Stimulated activated CD8-positive, alpha-beta memory T cell treated with anti-CD3 and anti-CD28 coated beads, Interleukin-4, amount 100 ng/mL, for 48 hours (primary cell): ENCODE measurements at regions not wholly inside any gene's neighbourhood (a gene's known extent, or its start where the extent isn't known, plus 50 kb on each side); places are given as distances from the start of the nearest gene placed in this dataset.
"Not testable (repeated sequence)": the region's sequence is repeated elsewhere in the genome, so short reads cannot be mapped to it uniquely, and the experiment has no call there.

Experiments
- DNase-seq: peaks from one replicate; pipeline ENCODE4 v3.0.0-alpha.2; 2020

DNA sequence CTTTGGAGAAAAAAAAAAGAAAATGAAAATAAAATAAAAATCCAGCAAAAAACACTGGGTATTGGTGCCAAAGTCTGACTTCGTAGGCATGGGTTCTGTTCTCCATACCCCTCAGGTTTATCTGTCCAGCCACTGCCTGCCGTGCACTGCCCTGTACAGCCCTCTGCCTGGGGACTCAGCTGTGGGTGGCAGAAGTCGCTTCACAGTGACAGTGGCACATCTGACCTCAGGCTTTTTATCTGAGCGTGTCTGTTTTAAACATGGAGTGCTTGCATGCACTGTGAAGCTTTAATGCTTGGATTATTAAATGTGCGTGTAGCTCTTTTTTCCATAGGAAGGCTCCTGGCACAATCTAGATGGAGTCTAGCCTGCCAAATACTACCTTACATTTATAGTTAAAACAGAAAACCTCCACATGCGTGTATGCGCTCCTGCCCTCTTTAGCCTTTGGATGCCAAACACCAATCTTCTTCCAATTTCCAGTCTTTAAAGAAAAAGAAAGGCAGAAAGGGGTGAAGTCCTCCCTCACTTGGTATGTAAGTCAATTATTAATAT lies 375.5 kb downstream of the UTRN start:
- DNase-seq, result no peak

DNA sequence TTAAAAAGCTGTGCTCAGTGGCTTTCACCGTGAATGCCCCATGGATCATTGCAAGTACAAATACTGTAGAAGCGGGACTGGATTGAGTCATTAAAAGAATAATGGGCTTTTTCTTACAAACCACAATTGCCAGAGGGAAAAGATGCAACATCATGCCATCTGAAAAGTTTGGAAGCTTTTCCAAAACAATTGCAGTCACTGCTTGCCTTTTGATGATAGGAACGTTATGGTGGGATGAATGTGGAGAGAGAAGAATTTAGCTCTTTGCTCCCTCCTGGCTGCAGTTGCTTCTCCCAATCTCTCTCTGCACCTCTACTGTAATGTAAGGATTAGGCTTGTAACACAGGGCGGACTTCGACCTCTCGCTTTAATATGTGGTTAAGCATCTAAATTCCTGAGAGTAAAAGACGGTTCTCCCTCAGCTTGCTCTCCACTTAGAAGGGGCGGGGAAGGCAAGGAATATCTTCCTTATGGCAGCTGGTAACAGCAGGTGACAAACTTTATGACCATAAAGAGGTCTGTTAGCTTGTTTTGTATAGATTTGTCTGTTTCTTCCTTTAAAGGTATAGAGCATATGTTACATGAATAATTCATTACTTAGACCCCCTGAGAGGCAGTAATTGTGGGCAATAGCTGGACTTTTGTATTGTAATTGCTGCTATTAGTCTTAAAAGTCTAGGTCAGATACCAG lies 376.1 kb downstream of the UTRN start:
- DNase-seq, result no peak

DNA sequence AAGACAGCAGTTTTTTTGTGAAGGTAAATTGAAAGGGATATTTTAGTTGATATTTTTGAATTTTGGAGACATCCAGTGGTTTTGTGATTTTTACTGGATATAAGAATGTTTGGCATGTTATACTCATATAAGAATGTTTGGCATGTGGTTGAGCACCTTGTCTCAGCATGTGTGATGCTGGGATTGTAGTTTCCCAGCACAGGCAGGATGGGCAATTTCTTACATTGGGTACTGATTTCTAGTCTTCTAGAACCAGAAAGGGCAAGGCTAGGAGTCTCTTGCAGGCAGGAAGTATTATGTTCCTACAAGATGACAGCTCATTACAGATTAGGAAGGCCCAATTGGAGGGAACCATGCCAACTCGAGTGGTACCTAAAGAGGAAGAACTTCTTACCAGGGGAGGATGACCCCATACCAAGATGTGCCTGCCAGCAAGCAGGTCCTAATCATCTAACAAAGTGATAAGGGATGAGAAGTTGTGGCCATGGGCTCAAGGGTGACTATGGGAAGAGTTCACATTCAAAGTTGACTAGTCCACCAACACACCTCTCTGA lies 377.8 kb downstream of the UTRN start:
- no peak for DNase-seq

GRCh38 chr6:144664281-144664680 lies 379.1 kb downstream of the UTRN start:
- no peak for DNase-seq

DNA sequence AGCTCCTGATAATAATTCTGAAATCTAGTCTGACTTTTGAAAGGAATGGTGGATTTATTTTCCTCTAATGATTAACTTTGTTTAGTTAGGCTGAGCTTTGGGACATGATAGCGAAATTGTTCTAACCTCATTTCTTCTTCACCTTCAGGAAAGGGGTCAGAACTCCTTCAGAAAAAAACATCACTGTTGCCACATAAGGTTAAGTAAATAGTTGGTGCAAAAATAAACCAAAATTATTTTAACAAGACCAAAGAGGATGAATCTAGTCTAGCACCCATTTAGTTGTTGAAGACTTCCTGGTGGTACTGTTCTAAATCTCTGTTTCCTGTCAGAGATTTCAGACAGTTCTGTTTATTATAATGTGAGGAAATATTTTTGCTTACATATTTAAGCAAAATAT lies 379.8 kb downstream of the UTRN start:
- no peak for DNase-seq

GRCh38 chr6:144665932-144666450 lies 380.9 kb downstream of the UTRN start:
- no peak for DNase-seq

- no peak for DNase-seq
Measured at GRCh38 chr6:144666781-144667180, 381.6 kb downstream of the UTRN start.

DNA sequence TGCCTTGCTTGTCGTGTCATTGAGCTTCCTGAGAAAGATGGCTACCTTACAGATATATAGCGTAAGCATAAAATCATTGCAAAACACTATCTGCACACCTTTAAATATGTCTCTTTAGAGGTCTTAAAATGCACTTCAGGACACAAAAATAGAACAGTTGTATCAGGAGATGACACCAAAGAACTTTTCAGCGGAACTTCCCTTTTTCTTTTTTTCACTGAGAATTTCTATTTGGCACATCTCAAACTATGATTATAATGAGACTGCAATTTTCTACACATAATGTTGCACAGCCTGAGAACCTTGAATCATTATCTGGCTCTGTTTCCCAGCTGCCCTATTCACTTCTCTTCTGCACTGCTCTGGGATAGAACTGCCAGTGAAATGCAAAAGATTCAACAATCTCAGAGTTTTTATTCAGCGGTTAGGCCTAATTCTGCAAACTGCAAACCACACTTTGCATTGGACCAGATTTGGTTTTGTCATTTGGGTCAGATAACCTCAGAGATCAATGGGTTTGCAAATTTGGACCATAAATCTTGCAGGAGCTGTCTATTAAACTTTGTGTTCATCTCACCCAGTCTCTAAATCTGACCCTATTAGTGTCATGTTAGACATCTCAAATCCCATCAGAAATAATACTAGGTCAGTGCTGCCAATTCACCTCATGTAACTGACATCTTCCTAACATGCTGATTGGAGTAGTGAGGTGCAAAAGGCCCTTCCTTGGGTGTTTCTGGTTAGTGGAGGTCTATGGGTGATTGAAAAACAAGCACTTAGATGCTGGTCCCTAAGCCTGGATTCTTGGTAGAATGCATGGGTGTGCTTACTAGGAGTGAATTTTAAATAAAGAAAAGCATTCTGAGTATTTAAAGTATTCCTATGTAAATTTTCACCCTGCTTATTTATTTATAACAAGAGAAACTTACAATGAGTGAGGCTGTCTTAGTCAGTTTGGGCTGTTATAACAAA lies 382.7 kb downstream of the UTRN start:
- DNase-seq, result no peak

GRCh38 chr6:144670259-144670658 lies 385.1 kb downstream of the UTRN start:
- not testable (repeated sequence) for DNase-seq

DNA sequence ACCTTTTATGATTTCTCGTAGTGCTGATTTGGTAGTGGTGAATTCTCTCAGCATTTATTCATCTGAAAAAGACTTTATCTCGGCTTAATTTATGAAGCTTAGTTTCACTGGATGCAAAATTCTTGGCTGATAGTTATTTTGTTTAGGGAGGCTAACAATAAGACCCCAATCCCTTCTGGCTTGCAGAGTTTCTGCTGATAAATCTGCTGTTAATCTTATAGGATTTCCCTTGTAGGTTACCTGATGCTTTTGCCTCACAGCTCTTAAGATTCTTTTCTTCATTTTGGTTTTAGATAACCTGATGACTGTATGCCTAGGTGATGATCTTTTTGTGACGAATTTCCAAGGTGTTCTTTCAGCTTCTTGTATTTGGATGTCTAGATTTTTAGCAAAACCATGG lies 388.7 kb downstream of the UTRN start:
- DNase-seq, result no peak

GRCh38 chr6:144675231-144675861 lies 390.2 kb downstream of the UTRN start:
- peak; percentile 42 for DNase-seq

DNA sequence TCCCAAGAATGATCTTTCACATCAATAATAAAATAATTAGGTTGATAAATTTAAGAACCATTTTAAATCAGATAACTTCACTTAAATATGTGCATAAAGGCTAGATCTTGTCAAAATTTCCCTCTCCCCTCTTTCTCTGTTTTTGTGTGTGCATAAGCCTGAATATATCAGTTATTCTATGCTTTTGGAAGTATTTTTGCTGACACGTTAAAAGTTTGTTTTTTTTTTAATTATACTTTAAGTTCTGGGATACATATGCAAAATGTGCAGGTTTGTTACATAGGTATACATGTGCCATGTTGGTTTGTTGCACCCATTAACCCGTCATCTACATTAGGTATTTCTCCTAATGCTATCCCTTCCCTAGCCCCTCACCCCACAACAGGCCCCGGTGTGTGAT lies 391.2 kb downstream of the UTRN start:
- DNase-seq, result not testable (repeated sequence)

- DNase-seq, result not testable (repeated sequence)
Measured at GRCh38 chr6:144677263-144677662, 392.1 kb downstream of the UTRN start.

- DNase-seq, result no peak
Measured at GRCh38 chr6:144678844-144679243, 393.7 kb downstream of the UTRN start.

GRCh38 chr6:144681334-144681733 lies 396.2 kb downstream of the UTRN start:
- no peak for DNase-seq

DNA sequence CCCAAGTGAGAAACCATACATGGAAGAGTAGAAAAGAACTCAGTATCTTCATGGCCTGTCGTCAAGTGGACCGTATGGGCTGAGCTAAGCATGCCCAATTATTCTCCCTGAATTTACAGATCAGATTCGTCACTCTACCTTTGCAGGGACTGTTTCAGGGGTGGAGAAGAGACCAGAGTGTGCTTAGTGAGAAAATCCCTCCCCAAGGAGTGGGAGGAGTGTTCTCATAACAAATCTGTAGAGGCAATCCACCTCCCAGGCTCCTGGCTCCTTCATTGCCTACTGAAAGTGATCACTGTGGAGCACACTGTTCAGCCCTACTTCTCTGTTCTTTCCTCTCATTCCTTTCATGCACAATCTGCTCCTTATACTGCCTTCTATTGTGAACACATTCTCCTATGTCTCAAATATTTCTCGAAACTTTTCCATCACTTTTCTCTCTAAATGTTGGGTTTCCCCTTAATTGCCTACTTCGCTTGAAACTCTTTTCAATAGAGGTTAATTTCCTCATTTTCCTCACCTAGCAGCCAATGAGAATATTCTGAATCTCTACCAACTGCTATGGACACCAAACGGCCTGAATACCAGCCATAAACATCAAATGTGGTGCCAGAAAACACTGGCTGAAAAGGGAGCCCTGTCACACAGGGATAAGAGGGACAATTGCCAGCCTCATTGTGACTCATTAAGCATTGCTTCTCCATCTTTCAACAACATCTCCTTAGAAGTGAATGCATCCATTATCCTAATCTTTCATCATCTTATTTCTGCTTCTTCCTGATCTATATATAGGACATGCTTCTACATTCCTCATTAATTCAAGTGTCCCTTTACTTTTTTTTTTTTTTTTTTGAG lies 398.3 kb downstream of the UTRN start:
- DNase-seq, result no peak

DNA sequence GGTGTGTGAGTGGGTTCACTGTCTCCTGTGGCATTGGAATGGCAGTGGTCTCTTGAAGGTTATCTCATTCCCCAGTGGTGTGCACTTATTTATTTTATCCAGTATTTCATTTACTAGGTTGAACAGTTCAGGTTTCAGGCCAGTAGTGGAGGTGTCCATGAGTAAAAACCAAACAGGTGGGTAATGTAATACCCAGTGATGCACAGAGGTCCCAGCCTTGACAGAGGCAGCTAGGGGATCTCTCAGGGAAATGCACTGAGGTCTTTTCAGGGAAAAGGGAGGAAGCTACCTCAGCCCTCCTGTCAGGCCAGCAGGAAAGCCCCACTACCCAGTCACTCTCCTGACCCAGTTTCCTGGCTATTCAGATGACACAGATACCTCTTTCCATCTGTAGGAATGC lies 403.6 kb downstream of the UTRN start:
- DNase-seq, result no peak

DNA sequence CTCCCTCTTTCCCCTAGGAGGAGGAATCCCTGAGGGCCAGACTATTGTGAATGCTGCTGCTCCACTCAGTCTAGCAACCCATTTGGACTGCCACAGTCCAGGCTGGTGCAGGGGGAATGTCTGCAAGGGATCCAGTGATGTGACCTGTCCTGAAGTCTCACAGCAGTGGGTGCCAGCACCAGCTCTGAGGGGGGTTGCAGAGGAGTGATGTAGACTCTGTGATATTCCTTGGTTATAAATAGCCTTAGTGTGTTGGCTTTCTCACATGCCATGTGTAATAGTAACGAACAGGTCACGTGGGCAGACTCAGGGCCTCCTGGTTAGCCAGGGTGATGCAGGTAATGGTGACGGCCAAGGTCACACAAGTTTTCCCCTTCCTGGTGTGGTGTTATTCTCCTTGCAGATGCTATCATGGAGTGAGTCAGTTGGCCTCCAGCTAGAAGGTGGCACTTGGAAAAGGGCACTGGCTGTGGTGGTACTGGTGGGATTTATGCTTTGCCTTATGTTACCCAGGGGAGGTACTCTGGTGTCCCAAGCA lies 404.4 kb downstream of the UTRN start:
- no peak for DNase-seq

DNA sequence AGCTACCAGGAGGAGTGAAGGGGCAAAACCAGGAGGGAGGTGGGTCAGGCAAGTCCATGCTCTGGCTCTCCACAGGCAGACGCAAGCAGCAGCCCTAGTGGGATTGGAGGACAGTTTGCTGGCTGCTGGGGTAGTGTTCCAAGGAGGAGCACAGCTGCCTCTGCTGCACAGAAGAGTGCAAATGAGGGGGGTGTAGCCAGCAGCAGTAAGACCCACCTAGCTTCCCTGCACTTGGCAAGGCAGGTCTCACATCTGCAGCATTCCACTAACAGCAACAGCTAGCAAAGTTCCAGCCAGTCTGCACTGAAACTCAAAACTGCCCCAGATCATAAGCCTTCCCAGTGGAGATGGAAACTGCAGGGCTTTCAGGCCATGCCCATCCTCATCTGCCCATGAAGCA lies 405.0 kb downstream of the UTRN start:
- DNase-seq, result no peak

DNA sequence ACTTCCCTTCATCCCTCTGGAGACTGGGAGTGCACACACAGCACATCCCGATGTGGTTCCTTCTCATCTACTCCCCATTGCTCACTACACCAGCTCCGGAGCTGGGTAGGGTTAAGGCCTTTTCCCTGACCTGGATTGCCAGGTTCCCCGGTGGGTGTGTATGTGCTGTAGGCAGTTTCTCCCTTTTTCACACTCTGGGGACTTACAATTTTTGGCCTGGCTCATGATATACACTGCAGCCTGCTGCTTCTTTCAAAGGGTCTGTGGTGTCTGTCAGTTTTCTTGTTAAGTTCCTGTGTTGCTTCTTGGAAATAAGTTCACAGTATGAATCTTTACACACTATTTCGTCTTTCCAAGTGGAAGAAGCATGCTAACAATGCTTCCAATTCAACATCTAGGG lies 405.5 kb downstream of the UTRN start:
- DNase-seq, result no peak

- not testable (repeated sequence) for DNase-seq
Measured at GRCh38 chr6:144692050-144692449, 406.9 kb downstream of the UTRN start.
